Activated naive CD4-positive, alpha-beta T cell treated with anti-CD3 and anti-CD28 coated beads, Interleukin-2, amount 10 ng/mL, durations not matched to agents 7 days and 5 days (primary cell): ENCODE measurements at regions not wholly inside any gene's neighbourhood (a gene's known extent, or its start where the extent isn't known, plus 50 kb on each side); places are given as distances from the start of the nearest gene placed in this dataset.

Source experiments
- CTCF ChIA-PET: fragments of 350-600 bp; sonication (Branson Sonifier 250); formaldehyde crosslinking; loops from one replicate; lab custom pipeline; 2021; ENCODE audit warnings: antibody characterized with exemption; lab: Charles Lee
- DNase-seq: peaks from one replicate; pipeline ENCODE4 v3.0.0-alpha.2; 2020
- H3K27ac Mint-ChIP-seq: one replicate; pipeline ENCODE4 v1.8.0; 2021; ENCODE audit warnings: mild to moderate bottlenecking, moderate library complexity, mixed read lengths
- H3K27me3 Mint-ChIP-seq: one replicate; pipeline ENCODE4 v1.8.0; 2021; ENCODE audit warnings: mild to moderate bottlenecking, mixed read lengths
- H3K36me3 Mint-ChIP-seq: one replicate; pipeline ENCODE4 v1.8.0; 2021; ENCODE audit warnings: mixed read lengths
- H3K4me1 Mint-ChIP-seq: one replicate; pipeline ENCODE4 v1.8.0; 2021; ENCODE audit warnings: mixed read lengths
- H3K4me3 Mint-ChIP-seq: one replicate; pipeline ENCODE4 v1.8.0; 2021; ENCODE audit warnings: mild to moderate bottlenecking, moderate library complexity, mixed read lengths
- H3K9me3 Mint-ChIP-seq: one replicate; pipeline ENCODE4 v1.8.0; 2021; ENCODE audit warnings: mixed read lengths

DNA sequence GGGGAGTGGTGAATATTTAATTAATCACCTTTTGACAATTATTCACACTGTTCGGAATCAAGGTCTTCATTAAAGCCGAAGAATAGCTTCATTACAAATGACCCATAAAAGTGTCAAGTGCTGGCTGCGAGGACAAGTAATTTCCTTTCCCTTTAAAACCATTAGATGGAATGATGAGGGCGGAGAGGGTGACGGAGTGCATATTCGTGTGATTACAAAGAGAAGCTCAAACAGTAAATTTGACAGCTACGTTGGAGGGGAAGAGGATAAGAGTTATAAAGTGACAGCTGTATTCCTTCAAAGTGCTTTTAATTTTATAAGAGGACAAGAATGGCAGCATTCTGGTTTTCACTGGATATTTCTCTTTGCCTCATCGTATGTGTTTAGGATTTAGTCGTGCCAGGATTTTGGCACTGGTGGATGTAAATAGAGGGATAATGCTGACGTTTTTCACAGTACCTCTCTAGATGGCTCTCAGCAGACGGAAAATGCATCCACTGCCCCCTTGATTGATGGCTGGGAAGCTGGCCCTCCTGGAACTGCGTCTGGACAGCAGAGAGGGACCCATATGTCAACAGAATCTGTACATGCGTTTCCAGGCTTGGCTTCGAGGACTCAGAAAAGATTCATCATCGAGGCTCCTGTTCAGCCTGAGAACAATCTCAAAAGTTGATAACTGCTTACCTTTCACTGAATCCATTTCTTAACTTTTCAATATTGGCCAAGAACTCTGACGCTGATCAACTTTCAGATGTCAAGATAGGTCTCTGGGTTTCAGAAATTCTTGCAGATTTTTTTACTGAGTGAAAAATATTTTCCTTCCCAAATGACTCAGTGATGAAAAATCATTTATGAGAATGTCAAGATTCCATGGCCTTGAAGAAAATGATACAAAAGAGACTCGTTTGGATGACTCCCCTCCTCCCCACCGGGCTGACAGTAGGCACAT lies 50.4 kb upstream of the IRX2 start:
- H3K27ac Mint-ChIP-seq = no peak overlapping the region
- H3K27me3 Mint-ChIP-seq = no peaks in the 10 kb centered on the region
- no peaks in the 10 kb centered on the region for H3K4me1 Mint-ChIP-seq
- no peak for DNase-seq
- no peak overlapping the region for H3K4me3 Mint-ChIP-seq
- CTCF ChIA-PET = no interaction called here
- peaks cover 1% of the 10 kb centered on the region for H3K9me3 Mint-ChIP-seq
- no peaks in the 10 kb centered on the region for H3K36me3 Mint-ChIP-seq
